HL-60 (cell line): ENCODE measurements at regions not wholly inside any gene's neighbourhood (a gene's known extent, or its start where the extent isn't known, plus 50 kb on each side); places are given as distances from the start of the nearest gene placed in this dataset.

ENCODE experiments used
- DNase-seq, 2 experiments: peaks; one replicate each; pipeline ENCODE4 v3.0.0-alpha.2; 2010 to 2020; ENCODE audit warnings: low read depth in 1 of 2, low spot score in 1 of 2
- H3K27ac ChIP-seq: fragments of 250-450 bp; sonication (Bioruptor Pico); replicated peaks from 2 replicates; pipeline ENCODE4 v1.5.1; 2020; ENCODE audit warnings: mild to moderate bottlenecking, moderate library complexity
- H3K27me3 ChIP-seq: fragments of 250-450 bp; sonication (Bioruptor Pico); 2 replicates; pipeline ENCODE4 v1.5.1; 2021; ENCODE audit warnings: mild to moderate bottlenecking, moderate library complexity; ENCODE audit not compliant: insufficient read depth, poor library complexity, severe bottlenecking
- H3K4me3 ChIP-seq: replicated peaks from 2 replicates; pipeline ENCODE4 v1.5.1; 2011; ENCODE audit warnings: mild to moderate bottlenecking, control low read depth, low read length; ENCODE audit not compliant: insufficient read depth
- CTCF ChIP-seq: IDR thresholded peaks from one replicate; pipeline ENCODE4 v1.5.1; 2011; ENCODE audit warnings: low read length, control low read depth, inconsistent platforms; ENCODE audit not compliant: insufficient read depth
- GABPA ChIP-seq: IDR thresholded peaks from 2 replicates; pipeline ENCODE4 v1.6.1; 2012; ENCODE audit warnings: low read depth
- POLR2AphosphoS5 ChIP-seq: IDR thresholded peaks from 2 replicates; pipeline ENCODE4 v1.6.1; 2012; ENCODE audit warnings: low read depth
- REST ChIP-seq: IDR thresholded peaks from 2 replicates; pipeline ENCODE4 v1.6.1; 2012; ENCODE audit warnings: low read depth; ENCODE audit not compliant: insufficient replicate concordance
- SPI1 ChIP-seq: IDR thresholded peaks from 2 replicates; pipeline ENCODE4 v1.6.1; 2012; ENCODE audit warnings: low read depth, mild to moderate bottlenecking, borderline replicate concordance

- no peak for TF ChIP-seq CTCF
- no peak for TF ChIP-seq SPI1
- no peak for TF ChIP-seq POLR2AphosphoS5
- no peak for TF ChIP-seq GABPA
- no peak for TF ChIP-seq REST
- Histone ChIP-seq H3K4me3 (no peak overlapping the region), H3K27me3 (no peaks in the 10 kb centered on the region), H3K27ac (no peak overlapping the region)
- DNase-seq, result no peak
Measured at GRCh38 chr20:23299673-23300050, 50.9 kb upstream of the NXT1 start.

- Histone ChIP-seq H3K27ac (no peak overlapping the region), H3K4me3 (no peak overlapping the region), H3K27me3 (no peaks in the 10 kb centered on the region)
- no peak for DNase-seq
- TF ChIP-seq SPI1 (no peak), REST (no peak), GABPA (no peak), POLR2AphosphoS5 (no peak), CTCF (no peak)
Measured at GRCh38 chr20:23298926-23299672, 51.5 kb upstream of the NXT1 start.

- H3K4me3 ChIP-seq, result no peak overlapping the region
- DNase-seq, result no peak
- no peak for TF ChIP-seq SPI1
- no peak for TF ChIP-seq GABPA
- no peak for TF ChIP-seq REST
- TF ChIP-seq POLR2AphosphoS5, result no peak
- TF ChIP-seq CTCF, result no peak
- no peak overlapping the region for H3K27ac ChIP-seq
- H3K27me3 ChIP-seq, result no peaks in the 10 kb centered on the region
Measured at GRCh38 chr20:23298155-23298554, 52.4 kb upstream of the NXT1 start.
